ENCODE measurements at regions not wholly inside any gene's neighbourhood (a gene's known extent, or its start where the extent isn't known, plus 50 kb on each side); places are given as distances from the start of the nearest gene placed in this dataset.

DNA sequence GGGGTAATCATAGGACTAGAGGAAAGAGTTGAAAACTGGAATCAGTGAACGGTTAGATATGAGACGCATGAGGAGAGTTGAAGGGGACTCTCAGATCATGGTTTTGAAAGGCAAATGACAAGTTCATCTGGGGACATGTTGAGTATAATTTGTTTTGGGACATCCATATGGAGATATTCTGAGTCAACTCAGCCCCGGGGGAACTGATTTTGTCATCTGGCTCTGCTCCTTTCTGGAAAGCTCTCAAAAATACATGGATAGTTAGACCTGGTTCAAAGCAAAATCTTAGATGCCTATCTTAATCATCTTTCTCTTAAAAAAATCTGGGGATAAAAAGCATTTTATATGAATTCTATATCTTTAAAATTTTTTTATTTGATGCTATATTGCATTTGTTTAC, 161.2 kb downstream of the SNX18 start:
- TF ChIP-seq, protein P1, sequence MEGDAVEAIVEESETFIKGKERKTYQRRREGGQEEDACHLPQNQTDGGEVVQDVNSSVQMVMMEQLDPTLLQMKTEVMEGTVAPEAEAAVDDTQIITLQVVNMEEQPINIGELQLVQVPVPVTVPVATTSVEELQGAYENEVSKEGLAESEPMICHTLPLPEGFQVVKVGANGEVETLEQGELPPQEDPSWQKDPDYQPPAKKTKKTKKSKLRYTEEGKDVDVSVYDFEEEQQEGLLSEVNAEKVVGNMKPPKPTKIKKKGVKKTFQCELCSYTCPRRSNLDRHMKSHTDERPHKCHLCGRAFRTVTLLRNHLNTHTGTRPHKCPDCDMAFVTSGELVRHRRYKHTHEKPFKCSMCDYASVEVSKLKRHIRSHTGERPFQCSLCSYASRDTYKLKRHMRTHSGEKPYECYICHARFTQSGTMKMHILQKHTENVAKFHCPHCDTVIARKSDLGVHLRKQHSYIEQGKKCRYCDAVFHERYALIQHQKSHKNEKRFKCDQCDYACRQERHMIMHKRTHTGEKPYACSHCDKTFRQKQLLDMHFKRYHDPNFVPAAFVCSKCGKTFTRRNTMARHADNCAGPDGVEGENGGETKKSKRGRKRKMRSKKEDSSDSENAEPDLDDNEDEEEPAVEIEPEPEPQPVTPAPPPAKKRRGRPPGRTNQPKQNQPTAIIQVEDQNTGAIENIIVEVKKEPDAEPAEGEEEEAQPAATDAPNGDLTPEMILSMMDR (IDR thresholded peaks at IDR 0.05; ENCODE audit: low read length) = no peak
- no peak for TF ChIP-seq EZH2 (optimal IDR thresholded peaks at IDR 0.05; ENCODE audit: low read depth, low read length)
